PC-9 (cell line): ENCODE measurements at regions not wholly inside any gene's neighbourhood (a gene's known extent, or its start where the extent isn't known, plus 50 kb on each side); places are given as distances from the start of the nearest gene placed in this dataset.
A peak's percentile ranks its signal among the peaks of the same experiment; 100 is the strongest.

Experiments
- EZH2 ChIP-seq: fragments of 200-600 bp; sonication (generic); IDR thresholded peaks from 2 replicates; pipeline ENCODE4 v1.8.0; 2017; ENCODE audit warnings: antibody characterized with exemption, low read depth
- TF ChIP-seq, protein P1 (sequence below): fragments of 200-600 bp; sonication (generic); conservative IDR thresholded peaks from 2 replicates; pipeline ENCODE4 v1.6.1; 2017; ENCODE audit warnings: mixed run types, antibody characterized with exemption, mild to moderate bottlenecking, moderate library complexity

DNA sequence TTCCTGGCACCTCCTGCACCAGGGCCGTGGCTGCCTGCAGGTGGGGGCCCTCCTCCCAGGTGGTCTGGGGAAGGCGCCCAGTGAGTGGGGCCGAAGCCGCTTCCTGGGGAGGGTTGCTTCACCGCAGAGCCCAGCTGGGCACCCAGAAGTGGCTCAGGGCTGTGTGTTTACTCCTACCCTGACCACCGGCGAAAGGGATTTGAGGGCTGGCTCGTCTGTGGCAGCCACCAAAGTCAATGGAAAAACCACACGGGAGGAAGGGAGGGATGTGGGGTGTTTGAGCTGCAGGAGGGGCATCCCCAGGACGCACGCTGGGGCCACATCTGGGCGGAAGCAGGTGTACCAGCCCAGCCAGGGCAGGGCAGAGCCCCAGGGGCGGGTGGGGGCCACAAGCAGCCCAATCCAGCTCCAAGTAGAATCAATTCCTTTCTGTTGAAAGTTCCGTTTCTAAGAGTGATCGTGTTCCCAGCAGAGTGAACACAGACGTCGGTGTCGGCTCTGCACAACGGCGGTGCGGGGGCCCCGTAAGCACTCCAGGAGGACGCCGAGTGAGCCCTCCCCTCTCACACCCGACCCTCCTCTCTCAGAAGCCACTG lies 69.9 kb downstream of the FOXL3 start:
- TF ChIP-seq, protein P1, sequence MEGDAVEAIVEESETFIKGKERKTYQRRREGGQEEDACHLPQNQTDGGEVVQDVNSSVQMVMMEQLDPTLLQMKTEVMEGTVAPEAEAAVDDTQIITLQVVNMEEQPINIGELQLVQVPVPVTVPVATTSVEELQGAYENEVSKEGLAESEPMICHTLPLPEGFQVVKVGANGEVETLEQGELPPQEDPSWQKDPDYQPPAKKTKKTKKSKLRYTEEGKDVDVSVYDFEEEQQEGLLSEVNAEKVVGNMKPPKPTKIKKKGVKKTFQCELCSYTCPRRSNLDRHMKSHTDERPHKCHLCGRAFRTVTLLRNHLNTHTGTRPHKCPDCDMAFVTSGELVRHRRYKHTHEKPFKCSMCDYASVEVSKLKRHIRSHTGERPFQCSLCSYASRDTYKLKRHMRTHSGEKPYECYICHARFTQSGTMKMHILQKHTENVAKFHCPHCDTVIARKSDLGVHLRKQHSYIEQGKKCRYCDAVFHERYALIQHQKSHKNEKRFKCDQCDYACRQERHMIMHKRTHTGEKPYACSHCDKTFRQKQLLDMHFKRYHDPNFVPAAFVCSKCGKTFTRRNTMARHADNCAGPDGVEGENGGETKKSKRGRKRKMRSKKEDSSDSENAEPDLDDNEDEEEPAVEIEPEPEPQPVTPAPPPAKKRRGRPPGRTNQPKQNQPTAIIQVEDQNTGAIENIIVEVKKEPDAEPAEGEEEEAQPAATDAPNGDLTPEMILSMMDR = no peak
- 0 out of 2 replicates have a peak, but pooled peaks have one; percentile 29 for TF ChIP-seq EZH2
